Endodermal cell (in vitro differentiated cells): ENCODE measurements at regions not wholly inside any gene's neighbourhood (a gene's known extent, or its start where the extent isn't known, plus 50 kb on each side); places are given as distances from the start of the nearest gene placed in this dataset.

Experiments
- DNase-seq: peaks from one replicate; pipeline ENCODE4 v3.0.0-alpha.2; 2017
- H3K27ac ChIP-seq: 2 replicates; pipeline ENCODE4 v1.5.1; 2013; ENCODE audit warnings: mild to moderate bottlenecking, low read depth, low read length, moderate library complexity
- H3K27me3 ChIP-seq: 2 replicates; pipeline ENCODE4 v1.6.1; 2013; ENCODE audit warnings: mild to moderate bottlenecking, low read length, moderate library complexity; ENCODE audit not compliant: insufficient read depth, control insufficient read depth, poor library complexity, severe bottlenecking
- H3K36me3 ChIP-seq: 2 replicates; pipeline ENCODE4 v1.7.0; 2013; ENCODE audit warnings: mild to moderate bottlenecking, low read length, moderate library complexity; ENCODE audit not compliant: control insufficient read depth, insufficient read depth
- H3K4me1 ChIP-seq: one replicate; pipeline ENCODE4 v1.7.0; 2013; ENCODE audit warnings: low read length; ENCODE audit not compliant: control insufficient read depth, insufficient read depth
- H3K4me3 ChIP-seq: 2 replicates; pipeline ENCODE4 v1.5.1; 2013; ENCODE audit warnings: mild to moderate bottlenecking, low read length, moderate library complexity
- H3K9ac ChIP-seq: 2 replicates; pipeline ENCODE4 v1.6.1; 2013; ENCODE audit warnings: mild to moderate bottlenecking, low read length, moderate library complexity; ENCODE audit not compliant: poor library complexity, severe bottlenecking; ENCODE audit errors: extremely low read depth
- H3K9me3 ChIP-seq: 2 replicates; pipeline ENCODE4 v1.6.1; 2013; ENCODE audit warnings: mild to moderate bottlenecking, low read length, moderate library complexity; ENCODE audit not compliant: control insufficient read depth
- H3K27ac Mint-ChIP-seq: 2 replicates; pipeline ENCODE4 v1.8.0; 2020; ENCODE audit warnings: mixed read lengths
- H3K27me3 Mint-ChIP-seq: 2 replicates; pipeline ENCODE4 v1.8.0; 2021; ENCODE audit warnings: mild to moderate bottlenecking, mixed read lengths; ENCODE audit not compliant: insufficient read depth
- H3K36me3 Mint-ChIP-seq: 2 replicates; pipeline ENCODE4 v1.8.0; 2020; ENCODE audit warnings: low read depth, mixed read lengths
- H3K4me1 Mint-ChIP-seq: 2 replicates; pipeline ENCODE4 v1.8.0; 2020; ENCODE audit warnings: mixed read lengths
- H3K4me3 Mint-ChIP-seq: 2 replicates; pipeline ENCODE4 v1.8.0; 2020; ENCODE audit warnings: mild to moderate bottlenecking, moderate library complexity, mixed read lengths
- H3K9me3 Mint-ChIP-seq: 2 replicates; pipeline ENCODE4 v1.8.0; 2020; ENCODE audit warnings: mild to moderate bottlenecking, mixed read lengths
- WGBS, 2 experiments: methylation state at CpG; one replicate each; pipeline versions ENCODE4 v1.1.5 to v1.1.7; 2013; ENCODE audit warnings: missing lambda C conversion rate in 2 of 2, mixed read lengths in 1 of 2; ENCODE audit not compliant: insufficient coverage in 1 of 2, insufficient read length in 1 of 2; 5-methylcytosine and 5-hydroxymethylcytosine counted together
- TF ChIP-seq, protein P1 (sequence below): fragments of 200-600 bp; sonication (generic); conservative IDR thresholded peaks from 2 replicates; pipeline ENCODE4 v1.5.0; 2021; ENCODE audit warnings: antibody characterized with exemption, mild to moderate bottlenecking

DNA sequence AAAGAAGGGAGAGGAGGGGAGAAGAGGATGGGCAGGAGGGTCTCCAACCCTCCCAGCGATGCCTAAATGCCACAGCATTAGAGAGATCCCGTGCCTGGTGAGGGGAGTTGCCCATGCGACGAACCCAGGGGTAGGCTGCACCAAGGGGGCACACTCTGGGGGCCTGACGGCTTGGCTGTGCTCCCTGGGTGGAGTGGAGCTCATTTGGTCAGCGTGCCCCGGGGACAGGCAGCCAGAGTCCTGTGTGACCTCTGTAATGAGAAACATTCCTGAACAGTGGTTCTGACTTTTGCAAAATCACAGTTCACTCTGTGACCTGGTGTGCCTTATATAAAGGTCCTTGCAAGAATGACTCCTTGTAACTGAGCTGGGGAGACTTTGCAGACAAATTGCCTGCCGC lies 205.0 kb upstream of the N4BP1 start:
- Histone ChIP-seq H3K9ac (no peak overlapping the region), H3K36me3 (no peaks in the 10 kb centered on the region), H3K27me3 (peaks cover 51% of the 10 kb centered on the region), H3K9me3 (no peaks in the 10 kb centered on the region), H3K4me3 (no peak overlapping the region), H3K4me1 (peaks cover 4% of the 10 kb centered on the region), H3K27ac (no peak overlapping the region)
- H3K27ac Mint-ChIP-seq, result no peak overlapping the region
- no peak overlapping the region for H3K4me3 Mint-ChIP-seq
- peaks cover 49% of the 10 kb centered on the region for H3K27me3 Mint-ChIP-seq
- no peak for DNase-seq
- no peaks in the 10 kb centered on the region for H3K4me1 Mint-ChIP-seq
- WGBS, 2 experiments, result 86 to 88% methylated on average over 4 to 8 of the region's 8 CpGs
- no peaks in the 10 kb centered on the region for H3K36me3 Mint-ChIP-seq
- no peaks in the 10 kb centered on the region for H3K9me3 Mint-ChIP-seq
- TF ChIP-seq, protein P1, sequence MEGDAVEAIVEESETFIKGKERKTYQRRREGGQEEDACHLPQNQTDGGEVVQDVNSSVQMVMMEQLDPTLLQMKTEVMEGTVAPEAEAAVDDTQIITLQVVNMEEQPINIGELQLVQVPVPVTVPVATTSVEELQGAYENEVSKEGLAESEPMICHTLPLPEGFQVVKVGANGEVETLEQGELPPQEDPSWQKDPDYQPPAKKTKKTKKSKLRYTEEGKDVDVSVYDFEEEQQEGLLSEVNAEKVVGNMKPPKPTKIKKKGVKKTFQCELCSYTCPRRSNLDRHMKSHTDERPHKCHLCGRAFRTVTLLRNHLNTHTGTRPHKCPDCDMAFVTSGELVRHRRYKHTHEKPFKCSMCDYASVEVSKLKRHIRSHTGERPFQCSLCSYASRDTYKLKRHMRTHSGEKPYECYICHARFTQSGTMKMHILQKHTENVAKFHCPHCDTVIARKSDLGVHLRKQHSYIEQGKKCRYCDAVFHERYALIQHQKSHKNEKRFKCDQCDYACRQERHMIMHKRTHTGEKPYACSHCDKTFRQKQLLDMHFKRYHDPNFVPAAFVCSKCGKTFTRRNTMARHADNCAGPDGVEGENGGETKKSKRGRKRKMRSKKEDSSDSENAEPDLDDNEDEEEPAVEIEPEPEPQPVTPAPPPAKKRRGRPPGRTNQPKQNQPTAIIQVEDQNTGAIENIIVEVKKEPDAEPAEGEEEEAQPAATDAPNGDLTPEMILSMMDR, result no peak

DNA sequence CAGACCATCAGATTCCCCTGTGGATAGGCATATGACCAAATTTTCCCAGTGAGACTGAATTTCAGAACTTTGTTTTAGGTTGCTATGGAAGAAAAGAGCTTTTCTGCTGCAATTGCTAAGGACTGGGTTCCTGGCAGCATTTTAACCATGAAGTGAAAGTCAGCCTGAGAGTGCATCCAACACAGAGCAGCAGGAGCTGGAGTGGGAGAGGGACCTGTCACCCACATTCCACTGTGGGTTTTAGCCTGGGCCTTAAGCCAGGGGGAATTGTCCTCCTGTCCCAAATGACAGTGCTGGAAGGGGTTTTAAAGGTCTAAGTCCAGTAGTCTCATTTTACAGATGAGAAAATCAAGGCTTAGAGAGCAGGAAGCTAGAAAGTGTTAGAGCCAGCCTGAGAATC lies 203.5 kb upstream of the N4BP1 start:
- Mint-ChIP-seq H3K4me1 (no peaks in the 10 kb centered on the region), H3K27ac (no peak overlapping the region), H3K27me3 (peaks cover 64% of the 10 kb centered on the region), H3K36me3 (no peaks in the 10 kb centered on the region), H3K4me3 (no peak overlapping the region), H3K9me3 (no peaks in the 10 kb centered on the region)
- Histone ChIP-seq H3K9ac (no peak overlapping the region), H3K9me3 (no peaks in the 10 kb centered on the region), H3K36me3 (no peaks in the 10 kb centered on the region), H3K4me1 (peaks cover 4% of the 10 kb centered on the region), H3K4me3 (no peak overlapping the region), H3K27ac (no peak overlapping the region), H3K27me3 (peaks cover 66% of the 10 kb centered on the region)
- TF ChIP-seq, protein P1, result no peak
- DNase-seq, result no peak

DNA sequence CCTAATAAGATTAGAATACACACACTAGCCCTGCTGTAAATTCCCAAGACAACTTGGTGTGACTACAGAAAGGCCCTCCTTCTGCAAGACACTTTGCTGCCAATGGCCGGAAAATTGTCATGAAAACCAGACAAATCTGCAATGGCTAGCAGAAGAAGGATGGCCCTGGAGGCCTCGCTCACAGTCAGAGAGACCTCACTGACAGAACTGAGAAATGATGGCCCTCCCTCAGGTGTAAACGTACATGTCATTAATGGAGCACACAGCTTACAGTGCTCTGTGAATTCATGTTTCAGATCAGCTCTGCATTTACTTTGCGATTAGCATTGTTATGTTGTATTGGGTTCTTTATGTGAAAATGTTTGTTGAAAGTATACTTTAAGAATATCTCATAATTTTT lies 202.9 kb upstream of the N4BP1 start:
- H3K4me1 Mint-ChIP-seq, result no peaks in the 10 kb centered on the region
- no peaks in the 10 kb centered on the region for H3K36me3 ChIP-seq
- H3K9me3 Mint-ChIP-seq, result no peaks in the 10 kb centered on the region
- no peaks in the 10 kb centered on the region for H3K36me3 Mint-ChIP-seq
- no peak overlapping the region for H3K27ac Mint-ChIP-seq
- peaks cover 4% of the 10 kb centered on the region for H3K4me1 ChIP-seq
- H3K4me3 ChIP-seq, result no peak overlapping the region
- H3K27ac ChIP-seq, result no peak overlapping the region
- no peak overlapping the region for H3K9ac ChIP-seq
- H3K4me3 Mint-ChIP-seq, result no peak overlapping the region
- WGBS, 2 experiments, result 91 to 95% methylated on average over 3 to 4 of the region's 4 CpGs
- TF ChIP-seq, protein P1, result no peak
- H3K27me3 ChIP-seq, result peaks cover 68% of the 10 kb centered on the region
- no peak for DNase-seq
- H3K27me3 Mint-ChIP-seq, result peaks cover 68% of the 10 kb centered on the region
- H3K9me3 ChIP-seq, result no peaks in the 10 kb centered on the region
